NCI-H1694 (cell line): ENCODE measurements at regions not wholly inside any gene's neighbourhood (a gene's known extent, or its start where the extent isn't known, plus 50 kb on each side); places are given as distances from the start of the nearest gene placed in this dataset.
"Not testable (repeated sequence)": the region's sequence is repeated elsewhere in the genome, so short reads cannot be mapped to it uniquely, and the experiment has no call there.

ENCODE experiments used
- DNase-seq: peaks from one replicate; lab custom pipeline; 2025; lab: John Stamatoyannopoulos, UW

- DNase-seq = no peak
Observed at GRCh38 chr2:123359636-123360035, 665.5 kb upstream of the CNTNAP5 start.

- no peak for DNase-seq
Observed at GRCh38 chr2:123362671-123363440, 662.2 kb upstream of the CNTNAP5 start.

- no peak for DNase-seq
Observed at GRCh38 chr2:123363826-123364225, 661.3 kb upstream of the CNTNAP5 start.

- no peak for DNase-seq
Observed at GRCh38 chr2:123364243-123364896, 660.7 kb upstream of the CNTNAP5 start.

GRCh38 chr2:123366239-123366837, 658.7 kb upstream of the CNTNAP5 start:
- DNase-seq = no peak

- DNase-seq = no peak
Observed at GRCh38 chr2:123370186-123370585, 654.9 kb upstream of the CNTNAP5 start.

GRCh38 chr2:123371535-123371934, 653.6 kb upstream of the CNTNAP5 start:
- no peak for DNase-seq

- DNase-seq = no peak
Observed at GRCh38 chr2:123380370-123380935, 644.6 kb upstream of the CNTNAP5 start.

GRCh38 chr2:123415678-123416077, 609.4 kb upstream of the CNTNAP5 start:
- DNase-seq = no peak

GRCh38 chr2:123419976-123420375, 605.1 kb upstream of the CNTNAP5 start:
- DNase-seq = no peak

- no peak for DNase-seq
Observed at GRCh38 chr2:123434546-123435395, 590.3 kb upstream of the CNTNAP5 start.

GRCh38 chr2:123438251-123438650, 586.8 kb upstream of the CNTNAP5 start:
- DNase-seq = no peak

GRCh38 chr2:123438675-123439074, 586.4 kb upstream of the CNTNAP5 start:
- DNase-seq = no peak

GRCh38 chr2:123448801-123449200, 576.3 kb upstream of the CNTNAP5 start:
- no peak for DNase-seq

GRCh38 chr2:123451542-123451941, 573.5 kb upstream of the CNTNAP5 start:
- DNase-seq = no peak

GRCh38 chr2:123453046-123453700, 571.9 kb upstream of the CNTNAP5 start:
- DNase-seq = peak; percentile 37

- DNase-seq = no peak
Observed at GRCh38 chr2:123453772-123454171, 571.3 kb upstream of the CNTNAP5 start.

- not testable (repeated sequence) for DNase-seq
Observed at GRCh38 chr2:123455234-123455633, 569.9 kb upstream of the CNTNAP5 start.

- DNase-seq = no peak
Observed at GRCh38 chr2:123456416-123456815, 568.7 kb upstream of the CNTNAP5 start.

GRCh38 chr2:123463886-123464285, 561.2 kb upstream of the CNTNAP5 start:
- no peak for DNase-seq

- DNase-seq = no peak
Observed at GRCh38 chr2:123468071-123468470, 557.0 kb upstream of the CNTNAP5 start.
